Right kidney (tissue), 1 donor: ENCODE measurements at regions not wholly inside any gene's neighbourhood (a gene's known extent, or its start where the extent isn't known, plus 50 kb on each side); places are given as distances from the start of the nearest gene placed in this dataset.
A peak's percentile ranks its signal among the peaks of the same experiment; 100 is the strongest.

ENCODE experiments used
- DNase-seq: peaks from one replicate; pipeline ENCODE4 v3.0.0-alpha.2; 2016

DNA sequence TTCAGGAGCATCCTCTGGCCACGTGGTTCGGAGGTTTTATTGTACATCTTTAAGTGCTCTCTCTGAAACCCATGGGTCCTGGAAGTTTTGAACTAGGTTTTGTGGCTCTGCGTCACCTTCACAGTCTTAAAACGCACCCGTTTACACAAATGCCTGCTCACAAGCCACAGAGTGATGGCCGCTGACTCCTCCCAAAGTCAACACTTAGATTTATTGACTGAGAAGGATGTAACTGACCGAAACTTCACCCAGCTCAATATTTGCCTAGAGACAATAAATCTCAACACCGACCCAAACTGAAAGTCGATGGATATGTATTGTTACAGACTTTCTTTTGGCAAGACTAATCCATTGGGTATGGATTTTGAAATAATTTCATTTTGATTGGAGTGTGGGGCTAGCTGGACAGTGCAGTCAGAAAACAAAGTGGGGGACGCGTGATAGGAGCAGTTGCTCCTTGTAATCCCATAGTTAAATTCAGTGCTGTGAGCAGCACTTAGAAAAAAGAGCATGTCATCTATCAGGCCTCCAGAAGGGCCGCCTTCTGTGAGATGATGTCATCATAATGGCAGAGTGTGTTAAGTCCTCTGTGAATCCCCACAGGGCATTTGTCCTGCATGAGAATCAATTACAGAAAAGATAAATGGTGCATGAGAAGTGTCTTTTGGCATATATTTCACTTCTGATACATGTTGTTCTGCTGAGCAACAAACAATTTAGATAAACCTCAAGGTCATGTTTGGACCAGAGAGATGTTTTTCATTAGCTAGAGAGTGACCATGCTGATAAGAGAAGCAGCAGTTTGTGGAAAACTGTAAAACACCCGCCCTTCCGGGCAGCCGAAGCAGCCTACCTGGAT is 183.7 kb downstream of the INO80D start:
- no peak for DNase-seq

GRCh38 chr2:205901491-205901890 is 184.5 kb downstream of the INO80D start:
- no peak for DNase-seq

GRCh38 chr2:205898744-205899143 is 187.2 kb downstream of the INO80D start:
- no peak for DNase-seq

GRCh38 chr2:205895981-205896655 is 189.9 kb downstream of the INO80D start:
- DNase-seq: no peak

DNA sequence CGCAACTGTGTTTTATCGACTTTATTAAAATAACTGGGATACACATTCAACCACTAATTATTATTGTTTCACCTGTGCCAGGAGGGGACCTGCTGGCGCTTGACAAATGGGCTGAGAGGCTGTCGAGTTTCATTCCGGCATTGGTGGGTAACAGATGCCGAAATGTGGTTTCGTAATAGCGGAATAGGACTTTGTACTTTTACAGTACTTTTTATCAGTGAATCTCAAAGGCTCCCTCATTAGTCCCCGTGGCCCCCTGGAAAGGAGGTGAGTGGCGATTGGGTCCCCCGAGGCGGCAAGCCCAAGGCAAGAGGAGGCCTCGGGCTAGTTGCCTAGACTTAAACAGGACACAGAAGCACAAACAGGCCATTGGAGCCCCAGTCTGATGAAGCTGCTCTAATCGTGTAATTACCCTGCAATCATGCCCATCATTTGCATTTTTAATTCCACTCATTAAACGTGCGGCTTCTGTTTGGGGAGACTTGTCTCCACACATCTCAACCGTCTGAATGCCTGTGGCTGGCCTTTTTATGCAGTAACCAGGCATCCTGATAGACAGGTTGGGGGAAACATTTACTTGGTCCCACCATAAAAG is 193.2 kb downstream of the INO80D start:
- no peak for DNase-seq

DNA sequence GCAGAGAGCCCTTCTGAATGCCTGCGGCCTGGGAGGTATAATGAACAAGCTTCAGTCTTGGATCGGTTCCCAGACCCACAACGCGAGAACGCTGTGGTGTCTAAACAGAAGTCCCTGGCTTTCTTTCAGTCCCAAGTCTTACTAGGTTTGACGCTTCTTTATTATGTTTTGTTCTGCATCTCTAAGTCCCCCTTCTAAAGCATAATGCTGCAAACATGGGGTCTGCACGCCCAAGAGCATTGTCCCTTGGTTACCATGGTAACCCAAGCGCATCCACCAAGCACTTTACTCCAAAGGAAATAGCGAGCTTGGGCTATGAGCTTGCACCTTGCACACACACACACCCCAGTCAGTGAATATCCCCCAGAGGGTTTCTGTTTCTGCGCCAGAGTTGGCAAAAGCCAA is 193.7 kb downstream of the INO80D start:
- DNase-seq: no peak

DNA sequence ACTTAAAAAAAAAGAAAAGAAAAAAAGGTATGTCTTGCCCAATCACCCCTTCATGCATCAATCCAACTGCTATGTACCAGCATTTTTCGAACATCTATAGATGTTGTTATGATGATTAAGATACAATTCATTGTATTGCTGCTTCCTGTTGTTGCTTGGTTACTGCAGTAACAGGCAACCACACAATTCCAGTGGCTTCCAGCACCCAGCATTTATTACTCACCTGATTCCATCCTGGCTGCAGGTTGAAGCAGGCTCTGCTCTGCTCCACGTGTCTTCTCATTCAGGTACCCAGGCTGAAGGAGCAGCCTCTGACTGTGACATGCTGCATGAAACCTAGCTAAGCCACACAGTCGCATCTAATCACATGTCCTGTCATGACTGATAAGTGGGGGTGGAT is 196.9 kb downstream of the INO80D start:
- no peak for DNase-seq

GRCh38 chr2:205887637-205888036 is 198.3 kb downstream of the INO80D start:
- DNase-seq: no peak

DNA sequence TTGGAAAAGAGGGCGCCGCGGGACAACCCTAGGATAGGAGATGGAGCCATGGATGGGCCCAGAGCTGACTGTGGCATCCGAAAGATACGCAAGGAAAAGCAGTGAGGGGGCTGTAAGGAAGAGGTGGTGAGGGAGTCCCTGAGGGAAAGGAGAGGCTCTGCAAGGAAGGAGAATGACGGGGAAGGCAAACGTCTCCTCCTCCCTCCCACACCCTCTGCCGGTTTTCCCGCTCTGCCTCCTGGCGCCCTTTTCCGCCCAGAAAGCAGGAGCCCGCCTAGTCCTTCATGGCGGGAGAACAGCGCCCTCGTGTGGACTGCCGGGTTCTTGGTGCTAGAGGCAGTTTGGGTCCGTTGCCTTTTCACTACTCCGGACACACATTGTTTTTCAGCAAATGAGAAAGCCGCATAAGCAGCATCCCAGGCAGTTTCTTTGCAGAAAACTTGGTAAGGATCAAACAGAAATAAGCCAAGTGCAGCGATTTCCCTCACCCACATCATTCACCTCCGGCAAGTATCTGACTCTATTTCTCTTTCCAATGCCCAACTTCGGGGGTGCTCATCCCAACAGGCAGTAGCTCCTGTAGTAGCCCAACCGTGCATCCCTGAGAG is 200.4 kb downstream of the INO80D start:
- DNase-seq: peak; percentile 63

GRCh38 chr2:205883965-205884364 is 201.7 kb downstream of the NRP2 start:
- DNase-seq: no peak

DNA sequence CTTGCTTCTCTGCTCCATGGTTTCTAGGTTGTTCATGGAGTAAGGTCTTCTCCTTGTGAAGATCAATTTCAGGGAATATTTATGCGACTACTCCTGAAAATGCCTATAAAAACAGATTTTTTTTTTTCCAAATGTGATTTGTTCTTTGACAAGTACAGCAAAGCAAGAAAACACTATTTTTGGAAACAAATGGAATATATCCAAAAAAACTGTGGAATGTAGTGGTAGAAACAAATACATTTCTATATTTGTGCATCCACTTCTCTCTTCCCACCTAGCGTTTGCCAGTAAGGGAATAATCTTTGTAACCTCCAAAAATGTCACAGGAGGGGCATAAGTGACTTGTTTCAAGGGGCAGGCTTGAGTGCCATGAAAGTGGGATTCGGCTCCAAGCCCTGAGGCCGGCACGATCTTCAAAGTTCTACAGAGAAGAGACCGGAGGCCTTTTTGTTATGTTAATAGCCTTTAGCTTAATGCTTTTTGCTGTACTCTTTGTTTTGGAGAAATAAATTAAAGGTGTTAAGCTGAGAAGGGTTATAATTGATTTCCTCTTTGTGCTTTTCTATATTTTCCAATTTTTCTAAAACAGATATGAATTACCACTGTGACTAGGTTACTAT is 200.6 kb downstream of the NRP2 start:
- DNase-seq: no peak

DNA sequence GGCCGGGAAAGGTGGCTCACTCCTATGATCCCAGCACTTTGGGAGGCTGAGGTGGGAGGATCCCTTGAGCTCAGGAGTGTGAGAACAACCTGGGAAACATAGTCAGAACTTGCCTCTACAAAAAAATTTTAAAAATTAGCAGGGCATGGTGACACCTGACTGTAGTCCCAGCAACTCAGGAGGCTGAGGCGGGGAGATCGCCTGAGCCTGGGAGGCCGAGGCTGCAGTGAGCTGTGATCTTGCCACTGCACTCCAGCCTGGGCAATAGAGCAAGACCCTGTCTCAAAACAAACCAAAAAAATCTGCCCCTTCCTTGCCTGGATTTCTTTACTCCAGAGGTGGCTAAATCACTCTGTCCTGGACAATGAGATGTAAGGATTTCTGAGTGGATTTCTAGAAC is 197.7 kb downstream of the NRP2 start:
- no peak for DNase-seq

DNA sequence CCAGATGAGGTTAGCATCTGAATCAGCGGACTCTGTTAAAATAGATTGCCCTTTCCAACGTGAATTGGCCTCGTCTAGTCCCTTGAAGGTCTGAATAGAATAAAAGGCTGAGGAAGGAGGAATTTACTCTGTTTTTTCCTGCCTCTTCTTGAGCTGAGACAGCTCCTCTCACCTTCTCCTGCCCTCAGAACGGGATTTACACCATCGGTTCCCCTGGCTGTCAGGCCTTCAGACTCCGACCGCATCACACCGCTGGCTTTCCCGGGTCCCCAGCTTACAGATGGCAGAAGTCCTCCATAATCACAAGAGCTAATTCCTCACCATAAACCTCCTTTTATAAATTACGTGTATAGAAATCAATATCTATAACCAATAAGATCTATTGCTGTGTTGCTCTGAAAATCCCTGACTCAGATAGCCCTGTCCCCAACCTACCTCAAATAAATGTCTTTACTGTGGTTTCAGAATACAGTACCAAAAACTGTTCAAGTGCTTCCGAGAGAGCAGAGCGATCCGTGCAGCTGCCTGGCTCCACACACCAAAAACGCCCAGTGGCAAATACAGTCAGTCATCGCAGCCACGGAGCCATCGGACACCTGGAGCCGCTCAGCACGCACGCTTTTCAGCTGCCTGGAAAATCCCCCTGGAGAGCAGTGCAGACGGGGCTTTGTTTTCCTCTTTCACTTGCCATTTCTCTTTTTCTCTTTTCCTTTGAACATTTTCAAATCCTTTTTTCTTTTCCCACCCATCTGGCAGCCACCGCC is 196.9 kb downstream of the NRP2 start:
- DNase-seq: no peak

DNA sequence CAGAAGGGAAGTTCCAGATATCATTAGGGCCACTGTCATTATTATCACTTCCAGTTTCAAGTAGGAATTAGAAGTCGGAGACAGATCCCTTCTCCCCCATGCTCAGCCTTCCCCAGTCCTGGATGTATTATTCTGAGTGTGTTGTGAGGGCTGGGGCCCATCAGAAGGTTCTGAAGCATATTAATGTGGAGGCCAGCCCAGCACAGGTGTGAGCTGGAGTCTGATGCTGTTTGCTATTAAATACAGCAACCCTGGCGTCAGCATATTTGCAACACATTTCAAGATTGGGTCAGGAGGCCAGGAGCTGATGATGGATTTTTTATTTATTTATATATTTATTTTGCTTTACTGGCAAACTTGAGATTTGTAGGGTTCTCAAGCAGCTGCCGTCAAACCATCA is 195.2 kb downstream of the NRP2 start:
- DNase-seq: no peak

DNA sequence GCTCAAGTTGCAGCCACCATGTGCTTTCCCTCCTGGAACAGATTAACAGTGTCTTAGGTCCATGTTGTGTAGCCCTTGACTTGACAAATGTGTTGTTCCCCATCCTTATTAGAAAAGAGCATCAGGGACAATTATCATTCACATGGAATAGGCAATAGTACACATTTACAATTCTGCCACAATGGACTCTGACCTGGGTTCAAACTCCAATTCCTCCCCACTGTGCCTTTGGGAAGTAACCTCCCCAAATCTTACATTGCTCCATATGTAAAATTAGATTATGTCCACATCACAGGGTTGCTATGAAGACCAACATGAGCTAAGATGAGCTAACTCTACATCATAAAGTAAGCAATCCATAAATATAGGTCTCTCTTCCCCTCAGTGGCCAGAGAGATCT is 193.8 kb downstream of the NRP2 start:
- DNase-seq: no peak

- no peak for DNase-seq
Observed at GRCh38 chr2:205872716-205873115, 190.4 kb downstream of the NRP2 start.

GRCh38 chr2:205869439-205869838 is 187.1 kb downstream of the NRP2 start:
- no peak for DNase-seq

DNA sequence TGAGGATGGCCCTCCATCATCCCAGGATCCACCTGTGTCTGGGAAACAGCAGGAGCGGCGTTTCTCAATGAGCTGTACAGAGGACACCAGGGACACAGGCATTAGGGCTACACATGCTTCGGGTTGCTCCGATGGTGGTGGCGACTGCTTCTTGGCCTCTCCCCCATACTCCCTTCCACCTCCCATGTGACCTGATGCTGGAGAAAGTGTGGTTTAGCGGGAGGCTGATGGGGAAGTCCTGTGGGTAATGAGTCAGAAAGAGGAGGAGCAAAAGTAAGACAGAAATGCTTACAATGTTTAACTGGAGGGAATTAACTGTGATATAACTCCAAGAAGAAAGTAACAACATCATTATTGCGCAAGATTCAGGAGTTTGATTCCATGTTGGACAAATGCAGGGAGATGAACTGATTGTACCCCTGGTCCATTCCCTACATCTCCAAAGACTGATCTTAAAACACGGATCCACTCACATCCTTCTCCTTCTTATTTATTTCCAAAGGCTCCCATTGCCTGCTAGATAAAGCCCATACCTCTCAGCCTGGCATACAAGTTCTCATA is 186.6 kb downstream of the NRP2 start:
- no peak for DNase-seq

DNA sequence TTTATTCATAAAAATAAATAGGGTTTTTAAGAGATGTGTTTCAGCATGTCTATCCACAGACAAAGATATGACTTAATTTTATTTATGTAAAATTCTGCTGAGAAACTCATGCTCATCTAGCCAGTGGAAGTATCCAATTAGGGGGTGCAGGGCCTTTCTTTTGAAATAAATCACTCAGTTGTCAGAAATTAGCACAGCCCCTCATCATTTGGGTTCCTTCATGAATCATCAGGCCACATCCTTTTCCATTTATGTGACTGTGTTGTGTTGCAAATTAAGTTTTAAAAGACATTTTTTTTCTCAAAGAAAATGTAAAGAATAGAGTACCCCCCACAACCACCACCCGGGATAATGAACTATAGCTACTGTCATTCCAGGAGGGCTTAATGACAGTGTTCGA is 185.8 kb downstream of the NRP2 start:
- DNase-seq: no peak

DNA sequence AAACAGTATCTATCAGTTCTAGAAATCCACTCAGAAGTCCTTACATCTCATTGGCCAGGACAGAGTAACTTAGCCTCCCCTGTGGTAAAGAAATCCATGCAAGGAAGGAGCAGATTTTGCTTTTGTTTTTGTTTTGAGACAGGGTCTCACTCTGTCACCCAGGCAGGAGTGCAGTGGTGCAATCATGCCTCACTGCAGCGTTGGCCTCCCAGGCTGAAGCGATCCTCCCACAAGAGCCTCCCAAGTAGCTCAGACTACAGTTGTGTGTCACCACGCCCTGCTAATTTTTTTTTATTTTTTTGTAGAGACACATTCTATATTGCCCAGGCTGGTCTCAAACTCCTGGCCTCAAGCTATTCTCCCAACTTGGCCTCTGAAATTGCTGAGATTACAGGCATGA is 185.1 kb downstream of the NRP2 start:
- no peak for DNase-seq

DNA sequence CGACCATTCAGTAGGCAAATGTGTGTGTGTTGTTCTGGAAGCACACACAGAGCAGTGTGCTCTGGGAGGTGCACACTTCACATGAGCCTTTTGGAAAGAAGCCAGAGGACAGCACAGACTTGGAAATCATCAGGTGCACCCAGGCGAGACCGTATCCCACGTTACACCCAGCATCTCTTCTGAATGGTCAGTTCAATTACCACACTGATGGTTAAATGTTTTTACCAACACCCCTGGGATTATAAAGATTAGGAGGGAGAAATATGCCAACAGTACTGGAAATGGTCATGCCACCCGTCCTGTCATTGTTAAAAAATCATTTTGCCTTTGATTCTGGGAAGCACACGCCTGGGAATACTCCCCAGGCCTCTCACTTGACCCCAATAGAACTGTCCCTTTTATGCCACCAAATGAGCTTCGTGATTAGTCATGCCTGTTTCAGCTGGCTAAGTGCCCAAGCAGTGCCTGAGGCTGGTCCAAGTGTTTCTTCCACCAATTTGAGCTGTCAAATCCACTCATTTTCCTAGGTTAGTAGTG is 183.7 kb downstream of the NRP2 start:
- no peak for DNase-seq
